Loucy (cell line): ENCODE measurements at regions not wholly inside any gene's neighbourhood (a gene's known extent, or its start where the extent isn't known, plus 50 kb on each side); places are given as distances from the start of the nearest gene placed in this dataset.

Experiments used
- H2AFZ ChIP-seq: fragments of 200-600 bp; sonication (generic); 2 replicates; pipeline ENCODE4 v1.6.0; 2016; ENCODE audit warnings: antibody characterized with exemption, mild to moderate bottlenecking, low read length, moderate library complexity
- H3F3A ChIP-seq: fragments of 200-600 bp; 2 replicates; pipeline ENCODE4 v1.6.0; 2016; ENCODE audit warnings: antibody characterized with exemption, low read depth, mild to moderate bottlenecking
- H3K27me3 ChIP-seq: fragments of 200-600 bp; sonication (generic); 2 replicates; pipeline ENCODE4 v1.6.1; 2014; ENCODE audit warnings: low read length, mild to moderate bottlenecking; ENCODE audit not compliant: insufficient read depth, poor library complexity, severe bottlenecking
- H3K36me3 ChIP-seq: fragments of 200-600 bp; sonication (generic); 2 replicates; pipeline ENCODE4 v1.6.1; 2016; ENCODE audit warnings: low read length; ENCODE audit not compliant: insufficient read depth
- H3K4me1 ChIP-seq: fragments of 200-600 bp; sonication (generic); 2 replicates; pipeline ENCODE4 v1.5.1; 2014; ENCODE audit warnings: low read length, mild to moderate bottlenecking; ENCODE audit not compliant: insufficient read depth, poor library complexity, severe bottlenecking
- H3K4me2 ChIP-seq: fragments of 200-600 bp; sonication (generic); 2 replicates; pipeline ENCODE4 v1.6.0; 2014; ENCODE audit warnings: antibody characterized with exemption, low read length, low read depth, mild to moderate bottlenecking; ENCODE audit not compliant: poor library complexity, severe bottlenecking
- H3K4me3 ChIP-seq: fragments of 200-600 bp; sonication (generic); 2 replicates; pipeline ENCODE4 v1.5.1; 2014; ENCODE audit warnings: low read length, mild to moderate bottlenecking, mixed read lengths; ENCODE audit not compliant: poor library complexity, severe bottlenecking
- H3K79me2 ChIP-seq: fragments of 200-600 bp; sonication (generic); 2 replicates; pipeline ENCODE4 v1.6.1; 2014; ENCODE audit warnings: low read length; ENCODE audit not compliant: insufficient read depth
- H3K9ac ChIP-seq: fragments of 200-600 bp; sonication (generic); 2 replicates; pipeline ENCODE4 v1.6.0; 2014; ENCODE audit warnings: mild to moderate bottlenecking, low read depth, low read length, moderate library complexity; ENCODE audit not compliant: poor library complexity, severe bottlenecking
- H3K9me2 ChIP-seq: fragments of 200-600 bp; sonication (generic); replicated peaks from 2 replicates; pipeline ENCODE4 v1.6.1; 2016; ENCODE audit warnings: low read depth, low read length, mixed read lengths
- H3K9me3 ChIP-seq: fragments of 200-600 bp; sonication (generic); 2 replicates; pipeline ENCODE4 v1.6.1; 2014; ENCODE audit warnings: mild to moderate bottlenecking, antibody characterized with exemption, low read length, low read depth; ENCODE audit not compliant: insufficient read depth
- H4K20me1 ChIP-seq: fragments of 200-600 bp; sonication (generic); 2 replicates; pipeline ENCODE4 v1.6.0; 2014; ENCODE audit warnings: antibody characterized with exemption, low read length, mild to moderate bottlenecking; ENCODE audit not compliant: insufficient read depth, poor library complexity, severe bottlenecking
- CTCF ChIP-seq: fragments of 200-600 bp; sonication (generic); conservative IDR thresholded peaks from 2 replicates; pipeline ENCODE4 v1.5.1; 2014; ENCODE audit warnings: mild to moderate bottlenecking, antibody characterized with exemption, low read length
- EZH2phosphoT487 ChIP-seq: fragments of 200-600 bp; IDR thresholded peaks from 2 replicates; pipeline ENCODE4 v1.6.1; 2018; ENCODE audit warnings: antibody characterized with exemption, mild to moderate bottlenecking, moderate library complexity, borderline replicate concordance

GRCh38 chr9:92165484-92165883 is 50.3 kb upstream of the SPTLC1 start:
- Histone ChIP-seq H3K4me2 (no peak overlapping the region), H3K79me2 (no peaks in the 10 kb centered on the region), H3K9ac (no peak overlapping the region), H4K20me1 (no peaks in the 10 kb centered on the region), H2AFZ (no peak overlapping the region), H3F3A (no peaks in the 10 kb centered on the region), H3K9me2 (no peaks in the 10 kb centered on the region), H3K4me1 (no peaks in the 10 kb centered on the region), H3K4me3 (no peak overlapping the region), H3K9me3 (peaks cover 3% of the 10 kb centered on the region; the same call in 1 of the 2 replicates), H3K36me3 (no peaks in the 10 kb centered on the region), H3K27me3 (no peaks in the 10 kb centered on the region)
- TF ChIP-seq CTCF (no peak), EZH2phosphoT487 (no peak)
